ENCODE measurements at regions not wholly inside any gene's neighbourhood (a gene's known extent, or its start where the extent isn't known, plus 50 kb on each side); places are given as distances from the start of the nearest gene placed in this dataset.

GRCh38 chr3:174662653-174663052 lies 196.5 kb upstream of the NAALADL2 start:
- DNase-seq (ENCODE audit: low spot score): no peak

DNA sequence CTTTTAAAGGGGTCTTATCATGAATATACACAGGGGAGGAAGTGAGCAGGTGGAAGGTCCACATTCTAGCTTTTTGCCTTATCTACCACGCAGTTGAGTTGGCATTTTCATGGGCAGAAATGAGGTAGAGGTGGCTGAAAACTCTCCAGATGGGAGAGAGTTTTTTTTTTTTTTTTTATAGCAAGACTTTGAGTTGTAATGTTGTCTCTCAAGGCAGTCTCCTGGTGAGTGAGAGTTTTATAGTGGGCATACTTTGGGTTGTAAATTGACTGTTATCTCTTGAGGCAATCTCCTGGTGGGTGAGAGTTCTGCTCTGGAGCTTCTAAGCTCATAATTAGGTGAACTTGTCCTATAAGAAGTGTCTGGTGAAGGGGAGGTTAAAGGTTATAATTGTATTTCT lies 191.7 kb upstream of the NAALADL2 start:
- no peak for DNase-seq (ENCODE audit: low spot score)

DNA sequence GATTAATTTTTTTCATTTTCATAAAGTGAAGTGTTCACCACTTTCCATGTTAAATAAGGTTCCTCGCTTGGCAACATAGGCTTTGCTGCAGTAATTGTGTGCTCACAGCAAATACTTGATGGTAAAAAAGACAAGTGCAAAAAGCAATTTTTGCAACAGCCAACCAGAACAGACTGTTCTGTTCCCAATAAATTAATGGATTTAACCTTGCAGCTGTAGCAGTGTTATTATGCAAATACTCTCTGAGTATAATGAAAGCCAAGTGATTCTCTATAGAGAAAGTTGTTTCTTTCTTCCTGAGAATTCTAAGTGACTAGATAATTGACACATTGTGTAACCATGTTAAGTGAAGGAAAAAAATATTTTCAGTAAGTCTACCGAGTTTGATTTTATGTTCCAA lies 183.7 kb upstream of the NAALADL2 start:
- no peak for DNase-seq (ENCODE audit: low spot score)

DNA sequence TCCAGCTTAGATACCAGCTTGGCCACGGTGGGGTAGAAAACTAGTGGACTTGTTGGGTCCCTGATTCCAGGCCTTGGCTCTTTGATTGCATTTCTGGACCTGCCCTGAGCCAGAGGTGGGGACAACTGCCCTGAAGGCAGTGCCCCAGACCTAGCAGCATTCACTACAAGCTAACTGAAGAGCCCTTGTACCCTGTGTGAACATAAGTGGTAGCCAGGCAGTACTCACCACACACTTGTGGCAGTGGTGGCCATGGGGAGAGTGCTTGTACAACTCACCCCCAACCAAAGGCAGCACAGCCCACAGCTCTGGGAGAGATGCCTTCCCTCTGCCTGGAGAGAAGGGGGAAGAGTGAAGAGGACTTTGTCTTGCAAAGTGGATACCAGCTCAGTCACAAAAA lies 177.3 kb upstream of the NAALADL2 start:
- DNase-seq (ENCODE audit: low spot score): no peak

DNA sequence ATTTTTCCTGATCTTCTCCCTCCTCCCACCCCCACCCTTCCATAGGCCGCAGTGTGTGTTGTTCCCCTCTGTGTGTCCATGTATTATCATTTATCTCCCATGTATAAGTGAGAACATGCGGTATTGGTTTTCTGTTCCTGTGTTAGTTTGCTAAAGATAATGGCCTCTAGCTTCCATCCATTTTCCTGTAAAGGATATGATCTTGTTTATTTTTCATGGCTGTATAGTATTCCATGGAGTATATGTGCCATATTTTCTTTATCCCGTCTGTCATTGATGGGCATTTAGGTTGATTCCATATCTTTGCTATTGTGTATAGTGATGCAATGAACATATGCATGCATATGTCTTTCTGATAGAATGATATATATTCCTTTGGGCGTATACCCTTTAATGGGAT lies 173.3 kb upstream of the NAALADL2 start:
- no peak for DNase-seq (ENCODE audit: low spot score)

GRCh38 chr3:174697310-174697709 lies 161.8 kb upstream of the NAALADL2 start:
- no peak for DNase-seq (ENCODE audit: low spot score)

- no peak for DNase-seq (ENCODE audit: low spot score)
These were observed 158.4 kb upstream of the NAALADL2 start for GRCh38 chr3:174700736-174701135.

DNA sequence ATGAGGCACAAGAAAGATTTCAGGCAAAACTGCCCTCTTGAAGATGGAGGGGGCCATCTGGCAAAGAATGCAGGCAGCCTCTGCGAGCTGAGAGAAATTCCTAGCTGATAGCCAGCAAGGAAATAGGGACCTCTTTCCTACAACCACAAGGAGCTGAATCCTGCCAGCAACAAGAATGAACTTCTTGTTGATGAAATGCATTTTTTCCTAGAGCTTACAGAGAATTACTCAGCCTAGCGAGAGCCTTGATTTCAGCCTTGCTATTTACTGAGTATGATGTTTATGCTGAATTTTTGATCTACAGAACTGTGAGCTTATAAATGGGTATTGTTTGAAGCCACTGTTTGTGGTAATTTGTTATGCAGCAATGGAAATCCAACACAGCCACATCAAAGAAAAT lies 148.5 kb upstream of the NAALADL2 start:
- peak; percentile 3 for DNase-seq (ENCODE audit: low spot score)

GRCh38 chr3:174715386-174715785 lies 143.7 kb upstream of the NAALADL2 start:
- no peak for DNase-seq (ENCODE audit: low spot score)

DNA sequence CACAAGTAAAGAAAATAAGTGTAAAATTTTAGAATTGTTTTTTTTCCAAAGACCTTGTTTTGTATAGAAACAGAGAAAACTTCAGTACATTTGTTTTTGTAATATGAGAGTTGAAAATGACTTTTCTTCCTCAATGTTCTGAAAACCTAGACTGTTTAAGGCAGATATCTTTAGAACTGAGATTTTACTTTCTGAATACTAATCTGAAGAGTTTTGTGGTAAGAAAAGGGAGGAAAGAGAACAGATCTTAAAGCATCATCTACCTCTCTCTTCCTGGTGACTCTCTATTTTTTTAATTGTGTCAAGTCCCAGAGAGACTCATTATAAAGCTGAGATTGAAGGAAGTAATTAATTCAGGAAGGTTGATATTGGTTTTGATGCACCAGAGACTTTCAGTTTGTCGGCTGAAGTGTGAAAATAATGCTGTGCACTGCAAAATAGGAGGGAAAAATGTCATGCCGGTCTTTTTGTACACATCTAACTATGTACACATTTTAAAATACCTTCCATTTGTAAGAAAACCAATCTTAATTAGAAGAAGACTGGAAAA lies 142.1 kb upstream of the NAALADL2 start:
- no peak for DNase-seq (ENCODE audit: low spot score)

- DNase-seq (ENCODE audit: low spot score): no peak
These were observed 138.4 kb upstream of the NAALADL2 start for GRCh38 chr3:174720717-174721116.

- DNase-seq (ENCODE audit: low spot score): no peak
These were observed 133.8 kb upstream of the NAALADL2 start for GRCh38 chr3:174725303-174725702.

- no peak for DNase-seq (ENCODE audit: low spot score)
These were observed 121.2 kb upstream of the NAALADL2 start for GRCh38 chr3:174737966-174738365.

GRCh38 chr3:174749143-174749542 lies 110.0 kb upstream of the NAALADL2 start:
- DNase-seq (ENCODE audit: low spot score): no peak

GRCh38 chr3:174755833-174756829 lies 103.0 kb upstream of the NAALADL2 start:
- no peak for DNase-seq (ENCODE audit: low spot score)

DNA sequence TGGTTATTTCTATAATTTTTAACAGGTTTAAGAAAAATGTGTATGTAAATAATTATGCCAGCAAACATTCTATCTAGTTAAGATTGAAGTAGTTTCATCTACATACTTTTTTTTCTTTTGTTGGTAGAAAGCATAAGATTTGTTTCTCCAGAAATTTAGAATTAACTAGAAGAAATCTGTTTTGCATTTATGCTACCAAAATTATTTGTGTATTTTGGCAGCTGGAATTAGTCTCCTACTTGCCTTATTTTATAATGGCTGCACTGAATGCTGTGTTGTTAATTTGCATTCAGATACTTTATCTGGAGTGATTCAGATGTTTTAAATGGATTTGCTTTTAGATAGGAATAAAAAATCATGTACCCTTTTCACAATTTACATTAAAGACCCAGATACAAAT lies 100.2 kb upstream of the NAALADL2 start:
- no peak for DNase-seq (ENCODE audit: low spot score)

- DNase-seq (ENCODE audit: low spot score): no peak
These were observed 91.7 kb upstream of the NAALADL2 start for GRCh38 chr3:174767406-174767805.

DNA sequence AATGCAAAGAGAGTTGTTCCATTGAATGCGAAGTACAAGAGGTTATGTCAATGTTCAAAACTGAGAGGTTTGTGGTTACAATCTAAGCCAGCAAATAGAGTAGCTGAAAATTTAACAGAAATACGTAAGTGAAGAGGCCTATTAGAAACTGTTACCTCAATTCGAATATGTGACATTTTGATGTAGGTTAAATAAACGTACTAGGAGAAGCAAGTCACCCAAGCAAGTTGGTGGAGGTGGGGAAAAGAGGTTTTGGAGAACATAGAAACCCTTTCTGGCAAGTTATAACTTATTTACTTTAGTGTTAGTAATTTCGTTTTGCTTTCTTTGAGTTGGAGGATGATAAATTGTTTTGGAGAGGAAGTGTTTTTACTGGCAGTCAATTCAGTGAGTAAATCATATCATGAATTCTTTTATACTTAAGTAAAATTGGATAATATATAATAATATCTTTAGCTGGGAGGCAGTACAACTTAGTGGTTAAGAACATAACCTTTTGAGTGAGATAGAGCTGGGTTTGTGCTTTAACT lies 91.2 kb upstream of the NAALADL2 start:
- no peak for DNase-seq (ENCODE audit: low spot score)

GRCh38 chr3:174769171-174769570 lies 90.0 kb upstream of the NAALADL2 start:
- DNase-seq (ENCODE audit: low spot score): no peak

GRCh38 chr3:174775603-174776002 lies 83.5 kb upstream of the NAALADL2 start:
- no peak for DNase-seq (ENCODE audit: low spot score)

GRCh38 chr3:174776123-174776522 lies 83.0 kb upstream of the NAALADL2 start:
- DNase-seq (ENCODE audit: low spot score): no peak

GRCh38 chr3:174776636-174777035 lies 82.5 kb upstream of the NAALADL2 start:
- DNase-seq (ENCODE audit: low spot score): no peak

DNA sequence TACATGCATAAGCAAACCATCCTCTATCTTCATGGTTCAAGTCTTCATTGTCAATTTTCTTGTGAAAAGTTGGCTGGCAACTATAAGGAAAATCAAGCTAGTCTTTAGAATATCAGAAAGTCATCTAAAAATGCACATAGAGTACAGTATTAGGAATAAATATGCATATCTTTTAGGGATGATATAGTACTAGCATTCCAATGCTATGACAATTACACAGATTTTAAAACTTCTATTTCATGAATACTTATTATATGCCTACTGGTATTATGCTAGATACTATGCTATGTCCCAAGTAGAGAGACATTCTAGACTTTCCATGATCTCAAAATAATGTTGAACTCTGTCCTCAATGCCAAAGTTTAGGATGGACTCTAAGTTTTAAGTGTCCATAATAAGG lies 81.3 kb upstream of the NAALADL2 start:
- DNase-seq (ENCODE audit: low spot score): no peak
